ENCODE measurements at regions not wholly inside any gene's neighbourhood (a gene's known extent, or its start where the extent isn't known, plus 50 kb on each side); places are given as distances from the start of the nearest gene placed in this dataset.
A peak's percentile ranks its signal among the peaks of the same experiment; 100 is the strongest.
"Not testable (repeated sequence)": the region's sequence is repeated elsewhere in the genome, so short reads cannot be mapped to it uniquely, and the experiment has no call there.

GRCh38 chr4:12658146-12658545, 826.0 kb downstream of the RAB28 start:
- DNase-seq, result no peak

GRCh38 chr4:12651876-12652275, 832.3 kb downstream of the RAB28 start:
- DNase-seq, result no peak

GRCh38 chr4:12645732-12646131, 838.4 kb downstream of the RAB28 start:
- no peak for DNase-seq

GRCh38 chr4:12644261-12644660, 839.9 kb downstream of the RAB28 start:
- no peak for DNase-seq

- no peak for DNase-seq
Observed at GRCh38 chr4:12636191-12636590, 847.9 kb downstream of the RAB28 start.

- DNase-seq, result no peak
Observed at GRCh38 chr4:12635629-12636028, 848.5 kb downstream of the RAB28 start.

- peak; percentile 57 for DNase-seq
Observed at GRCh38 chr4:12633053-12633651, 851.0 kb downstream of the RAB28 start.

- DNase-seq, result no peak
Observed at GRCh38 chr4:12615822-12616221, 868.3 kb downstream of the RAB28 start.

- no peak for DNase-seq
Observed at GRCh38 chr4:12612876-12613275, 871.3 kb downstream of the RAB28 start.

GRCh38 chr4:12609212-12609875, 874.8 kb downstream of the RAB28 start:
- not testable (repeated sequence) for DNase-seq

- no peak for DNase-seq
Observed at GRCh38 chr4:12595986-12596385, 888.2 kb downstream of the RAB28 start.

GRCh38 chr4:12595489-12595888, 888.7 kb downstream of the RAB28 start:
- no peak for DNase-seq

- no peak for DNase-seq
Observed at GRCh38 chr4:12588582-12588981, 895.6 kb downstream of the RAB28 start.

- DNase-seq, result no peak
Observed at GRCh38 chr4:12586242-12587006, 897.7 kb downstream of the RAB28 start.

- no peak for DNase-seq
Observed at GRCh38 chr4:12584116-12584875, 899.8 kb downstream of the RAB28 start.

- DNase-seq, result no peak
Observed at GRCh38 chr4:12583275-12583674, 900.9 kb downstream of the RAB28 start.

- no peak for DNase-seq
Observed at GRCh38 chr4:12580787-12581186, 903.4 kb downstream of the RAB28 start.

GRCh38 chr4:12579172-12579571, 905.0 kb downstream of the RAB28 start:
- no peak for DNase-seq

GRCh38 chr4:12576409-12576808, 907.7 kb downstream of the RAB28 start:
- no peak for DNase-seq

GRCh38 chr4:12573716-12574115, 910.4 kb downstream of the RAB28 start:
- no peak for DNase-seq

GRCh38 chr4:12562476-12563140, 921.5 kb downstream of the RAB28 start:
- no peak for DNase-seq

- no peak for DNase-seq
Observed at GRCh38 chr4:12562021-12562420, 922.1 kb downstream of the RAB28 start.

GRCh38 chr4:12555011-12555410, 929.1 kb downstream of the RAB28 start:
- no peak for DNase-seq
